ENCODE measurements at regions not wholly inside any gene's neighbourhood (a gene's known extent, or its start where the extent isn't known, plus 50 kb on each side); places are given as distances from the start of the nearest gene placed in this dataset.

DNA sequence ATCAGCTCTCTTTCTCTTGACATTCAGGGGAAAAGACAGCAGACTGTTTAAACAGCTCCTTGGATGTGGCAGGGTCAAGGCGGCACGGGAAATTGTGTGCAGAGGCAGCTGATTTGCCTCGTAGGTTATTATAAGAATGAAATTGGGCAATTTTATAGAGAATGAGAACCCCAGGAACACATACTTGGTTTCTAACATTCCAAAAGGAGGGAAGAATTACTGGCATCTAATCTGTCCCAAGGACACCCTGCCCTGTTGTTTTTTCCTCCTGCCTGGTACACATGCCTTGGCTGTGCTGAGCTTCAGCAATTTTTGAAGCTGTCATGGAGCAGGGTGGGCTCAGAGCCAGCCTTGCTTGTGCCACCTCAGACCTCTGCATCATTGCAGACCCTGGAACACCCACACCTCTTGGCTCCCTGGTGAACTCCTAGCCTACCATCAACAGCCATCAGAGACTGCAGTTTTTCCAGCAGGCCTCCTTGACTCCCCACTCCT, 143.6 kb downstream of the BOD1 start:
- peak in 1 of 2 donors; percentile 71 for DNase-seq (ENCODE audit: low read depth in 1 of 2, low spot score in 1 of 2)

DNA sequence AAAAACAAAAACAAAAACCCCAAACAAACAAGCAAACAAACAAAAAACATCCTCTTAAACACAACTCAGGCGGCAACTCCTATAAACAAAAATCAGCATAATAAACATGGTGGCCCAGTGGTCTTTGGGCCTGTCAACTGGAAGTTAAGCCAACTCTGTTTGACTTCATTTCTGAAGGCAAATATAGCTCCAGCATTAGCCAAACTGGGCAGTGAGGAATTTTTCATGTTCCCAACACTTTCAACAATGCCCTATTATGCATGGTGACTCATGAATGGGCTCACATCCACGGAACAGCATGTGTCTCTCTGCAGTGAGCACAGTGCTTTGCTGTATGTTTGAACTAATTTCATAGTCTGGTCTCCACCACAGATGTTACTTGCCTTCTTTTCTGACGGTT, 143.9 kb upstream of the STC2 start:
- no peaks in the 10 kb centered on the region for H3K9me3 ChIP-seq (ENCODE audit: low read depth)
- DNase-seq (ENCODE audit: low read depth in 1 of 2, low spot score in 1 of 2): peak in 1 of 2 donors; percentile 98
- TF ChIP-seq, protein P1, sequence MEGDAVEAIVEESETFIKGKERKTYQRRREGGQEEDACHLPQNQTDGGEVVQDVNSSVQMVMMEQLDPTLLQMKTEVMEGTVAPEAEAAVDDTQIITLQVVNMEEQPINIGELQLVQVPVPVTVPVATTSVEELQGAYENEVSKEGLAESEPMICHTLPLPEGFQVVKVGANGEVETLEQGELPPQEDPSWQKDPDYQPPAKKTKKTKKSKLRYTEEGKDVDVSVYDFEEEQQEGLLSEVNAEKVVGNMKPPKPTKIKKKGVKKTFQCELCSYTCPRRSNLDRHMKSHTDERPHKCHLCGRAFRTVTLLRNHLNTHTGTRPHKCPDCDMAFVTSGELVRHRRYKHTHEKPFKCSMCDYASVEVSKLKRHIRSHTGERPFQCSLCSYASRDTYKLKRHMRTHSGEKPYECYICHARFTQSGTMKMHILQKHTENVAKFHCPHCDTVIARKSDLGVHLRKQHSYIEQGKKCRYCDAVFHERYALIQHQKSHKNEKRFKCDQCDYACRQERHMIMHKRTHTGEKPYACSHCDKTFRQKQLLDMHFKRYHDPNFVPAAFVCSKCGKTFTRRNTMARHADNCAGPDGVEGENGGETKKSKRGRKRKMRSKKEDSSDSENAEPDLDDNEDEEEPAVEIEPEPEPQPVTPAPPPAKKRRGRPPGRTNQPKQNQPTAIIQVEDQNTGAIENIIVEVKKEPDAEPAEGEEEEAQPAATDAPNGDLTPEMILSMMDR (IDR thresholded peaks at IDR 0.05; ENCODE audit: low read depth, low read length): no peak
- H3K36me3 ChIP-seq: no peaks in the 10 kb centered on the region
- H3K4me3 ChIP-seq: no peak overlapping the region
- H3K4me1 ChIP-seq (ENCODE audit: low read depth): no peaks in the 10 kb centered on the region
- no peaks in the 10 kb centered on the region for H3K27me3 ChIP-seq
- H3K27ac ChIP-seq: no peak overlapping the region

More for the DNA sequence above, 143.6 kb downstream of the BOD1 start:
- Histone ChIP-seq H3K4me3 (no peak overlapping the region), H3K27ac (no peak overlapping the region), H3K27me3 (no peaks in the 10 kb centered on the region), H3K36me3 (no peaks in the 10 kb centered on the region), H3K9me3 (ENCODE audit: low read depth) (no peaks in the 10 kb centered on the region), H3K4me1 (ENCODE audit: low read depth) (no peaks in the 10 kb centered on the region)
- TF ChIP-seq, protein P1 (IDR thresholded peaks at IDR 0.05; ENCODE audit: low read depth, low read length): no peak

DNA sequence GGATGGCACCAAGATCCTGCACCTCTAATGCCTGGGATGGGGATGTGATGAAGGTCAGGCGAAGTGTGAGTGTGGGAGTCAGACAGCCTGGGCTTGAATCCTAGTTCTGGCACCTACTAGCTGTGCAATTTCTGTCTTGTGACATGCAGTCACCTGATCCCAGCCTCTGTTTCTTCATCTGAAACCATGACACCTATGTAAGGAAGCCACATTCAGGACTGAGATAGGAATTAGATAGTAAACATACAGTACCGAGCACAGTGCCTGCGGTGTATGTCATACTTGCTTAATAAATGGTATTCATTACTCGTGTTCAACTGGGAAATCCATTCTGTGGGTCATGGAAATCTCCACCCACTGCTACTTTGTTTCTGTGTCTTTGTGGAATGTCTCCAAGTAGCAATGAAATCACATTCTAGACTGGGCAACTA, 140.6 kb upstream of the STC2 start:
- TF ChIP-seq, protein P1 (IDR thresholded peaks at IDR 0.05; ENCODE audit: low read depth, low read length): no peak
- H3K27me3 ChIP-seq: no peaks in the 10 kb centered on the region
- no peak overlapping the region for H3K27ac ChIP-seq
- DNase-seq (ENCODE audit: low read depth in 1 of 2, low spot score in 1 of 2): no peak
- H3K9me3 ChIP-seq (ENCODE audit: low read depth): no peaks in the 10 kb centered on the region
- no peaks in the 10 kb centered on the region for H3K4me1 ChIP-seq (ENCODE audit: low read depth)
- H3K4me3 ChIP-seq: no peak overlapping the region
- no peaks in the 10 kb centered on the region for H3K36me3 ChIP-seq

DNA sequence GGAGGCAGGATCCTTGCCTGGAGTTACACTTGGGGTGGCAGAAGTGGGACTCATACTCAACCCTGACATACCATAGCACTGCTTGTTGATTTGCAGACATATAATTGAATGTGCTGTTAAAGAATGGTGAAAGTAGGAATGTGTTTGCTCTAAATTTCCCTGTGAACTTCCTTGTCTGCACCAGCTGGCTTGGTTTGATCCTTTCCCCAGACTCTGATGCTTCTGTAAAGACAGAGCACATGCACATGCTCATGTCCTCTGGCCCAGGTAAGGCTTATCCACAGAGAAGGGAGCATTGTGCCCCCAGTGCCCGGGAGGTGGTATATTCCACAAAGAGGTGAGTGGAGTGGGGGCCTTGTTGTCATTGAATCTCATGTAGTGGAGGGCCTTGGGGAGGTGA, 138.0 kb upstream of the STC2 start:
- no peaks in the 10 kb centered on the region for H3K36me3 ChIP-seq
- H3K9me3 ChIP-seq (ENCODE audit: low read depth): no peaks in the 10 kb centered on the region
- no peaks in the 10 kb centered on the region for H3K27me3 ChIP-seq
- no peak for DNase-seq (ENCODE audit: low read depth in 1 of 2, low spot score in 1 of 2)
- H3K27ac ChIP-seq: no peak overlapping the region
- TF ChIP-seq, protein P1 (IDR thresholded peaks at IDR 0.05; ENCODE audit: low read depth, low read length): no peak
- H3K4me3 ChIP-seq: no peak overlapping the region
- no peaks in the 10 kb centered on the region for H3K4me1 ChIP-seq (ENCODE audit: low read depth)

DNA sequence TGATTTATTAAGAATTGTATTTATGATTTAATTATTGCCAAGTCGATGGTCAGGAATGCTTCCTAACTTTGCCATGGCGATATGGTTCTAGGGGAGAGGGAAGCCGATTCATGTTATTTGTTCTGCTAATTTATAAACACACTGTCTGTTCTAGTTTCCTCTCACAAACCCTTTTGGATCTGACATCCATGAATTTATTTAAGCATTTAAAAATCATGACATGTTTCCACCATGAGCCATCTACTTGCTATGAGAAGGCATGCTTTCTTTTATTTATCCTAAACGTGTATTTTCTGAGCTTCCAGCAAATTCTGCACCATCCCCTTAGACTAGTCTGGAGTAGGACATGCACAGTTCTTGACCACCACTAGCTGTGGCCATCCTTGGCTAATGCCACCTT, 136.6 kb upstream of the STC2 start:
- no peaks in the 10 kb centered on the region for H3K9me3 ChIP-seq (ENCODE audit: low read depth)
- TF ChIP-seq, protein P1 (IDR thresholded peaks at IDR 0.05; ENCODE audit: low read depth, low read length): no peak
- no peak overlapping the region for H3K4me3 ChIP-seq
- H3K36me3 ChIP-seq: no peaks in the 10 kb centered on the region
- H3K27ac ChIP-seq: no peak overlapping the region
- no peaks in the 10 kb centered on the region for H3K27me3 ChIP-seq
- no peaks in the 10 kb centered on the region for H3K4me1 ChIP-seq (ENCODE audit: low read depth)
- no peak for DNase-seq (ENCODE audit: low read depth in 1 of 2, low spot score in 1 of 2)

DNA sequence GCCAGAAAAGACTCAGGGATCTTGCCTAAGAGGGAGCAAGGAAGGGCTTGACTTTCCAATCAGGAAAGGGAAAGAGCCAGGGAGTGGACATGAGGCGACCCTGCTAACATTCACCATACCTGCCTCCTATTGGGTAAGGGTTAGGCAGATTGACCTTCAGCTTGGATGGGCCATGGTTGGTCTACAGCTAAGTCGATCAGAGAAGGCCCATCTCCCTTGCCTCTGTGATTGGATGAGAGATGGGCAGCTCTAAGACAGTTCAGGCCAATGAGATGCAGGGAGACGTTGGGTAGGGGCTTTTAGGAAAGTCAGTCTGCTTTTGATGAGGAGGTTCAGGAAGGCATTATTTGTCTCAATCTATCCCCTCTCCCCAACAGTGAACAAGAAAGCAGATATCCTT, 135.0 kb upstream of the STC2 start:
- TF ChIP-seq, protein P1 (IDR thresholded peaks at IDR 0.05; ENCODE audit: low read depth, low read length): no peak
- no peak overlapping the region for H3K4me3 ChIP-seq

More for the DNA sequence above, 135.0 kb upstream of the STC2 start:
- no peaks in the 10 kb centered on the region for H3K36me3 ChIP-seq
- no peak for DNase-seq (ENCODE audit: low read depth in 1 of 2, low spot score in 1 of 2)
- no peaks in the 10 kb centered on the region for H3K9me3 ChIP-seq (ENCODE audit: low read depth)
- H3K27me3 ChIP-seq: no peaks in the 10 kb centered on the region
- no peak overlapping the region for H3K27ac ChIP-seq
- H3K4me1 ChIP-seq (ENCODE audit: low read depth): no peaks in the 10 kb centered on the region
